Right kidney (tissue), 1 donor: ENCODE measurements at regions not wholly inside any gene's neighbourhood (a gene's known extent, or its start where the extent isn't known, plus 50 kb on each side); places are given as distances from the start of the nearest gene placed in this dataset.

ENCODE experiments used
- DNase-seq: peaks from one replicate; pipeline ENCODE4 v3.0.0-alpha.2; 2016

DNA sequence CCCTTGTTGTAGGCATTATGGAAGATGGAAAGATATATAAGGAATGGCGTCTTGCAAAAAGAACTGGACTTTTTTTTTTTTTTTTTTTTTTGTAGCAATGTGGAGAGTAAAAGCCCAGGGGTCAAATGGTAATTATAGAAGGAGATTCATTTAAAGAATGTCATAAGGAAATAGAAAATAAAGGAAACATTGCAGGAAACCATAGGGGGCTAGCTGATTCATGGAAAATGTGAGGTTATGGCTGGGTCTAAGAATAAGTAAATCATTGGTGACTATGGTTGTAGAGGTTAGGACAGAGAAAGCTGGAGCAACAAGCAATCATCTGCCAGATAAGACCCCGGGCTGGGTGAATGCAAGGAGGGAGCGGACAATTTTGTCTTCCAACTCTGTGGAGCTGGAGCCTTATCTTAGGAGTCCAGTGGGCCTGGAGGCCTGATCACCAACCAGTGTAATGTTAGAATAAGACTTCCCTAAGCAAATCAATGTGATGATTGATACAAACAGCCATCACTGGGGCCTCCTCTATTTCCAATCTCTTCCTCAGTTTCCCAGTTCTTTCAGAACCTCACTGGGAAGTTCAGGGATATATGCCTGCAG is 201.2 kb upstream of the TNP1 start:
- DNase-seq, result no peak

DNA sequence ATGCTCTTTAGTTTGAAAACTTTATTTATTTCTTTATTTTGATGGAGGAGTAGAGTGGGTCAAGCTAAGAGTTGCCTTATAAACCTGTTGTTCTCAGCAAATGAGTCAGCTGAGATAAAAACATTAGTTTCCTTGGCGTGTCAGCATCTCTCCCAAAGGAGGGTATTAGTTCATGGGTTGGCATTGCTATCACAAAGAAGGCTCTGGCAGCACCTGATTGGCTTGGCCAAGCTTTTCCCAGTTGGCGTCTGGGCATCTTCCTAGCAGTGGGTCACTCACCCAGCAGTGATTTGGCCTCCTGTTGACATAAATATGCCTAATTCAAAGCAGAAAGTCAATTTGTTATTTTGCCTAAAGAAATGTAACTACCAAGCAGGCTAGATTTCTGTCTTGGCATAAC is 200.7 kb upstream of the TNP1 start:
- DNase-seq, result no peak

DNA sequence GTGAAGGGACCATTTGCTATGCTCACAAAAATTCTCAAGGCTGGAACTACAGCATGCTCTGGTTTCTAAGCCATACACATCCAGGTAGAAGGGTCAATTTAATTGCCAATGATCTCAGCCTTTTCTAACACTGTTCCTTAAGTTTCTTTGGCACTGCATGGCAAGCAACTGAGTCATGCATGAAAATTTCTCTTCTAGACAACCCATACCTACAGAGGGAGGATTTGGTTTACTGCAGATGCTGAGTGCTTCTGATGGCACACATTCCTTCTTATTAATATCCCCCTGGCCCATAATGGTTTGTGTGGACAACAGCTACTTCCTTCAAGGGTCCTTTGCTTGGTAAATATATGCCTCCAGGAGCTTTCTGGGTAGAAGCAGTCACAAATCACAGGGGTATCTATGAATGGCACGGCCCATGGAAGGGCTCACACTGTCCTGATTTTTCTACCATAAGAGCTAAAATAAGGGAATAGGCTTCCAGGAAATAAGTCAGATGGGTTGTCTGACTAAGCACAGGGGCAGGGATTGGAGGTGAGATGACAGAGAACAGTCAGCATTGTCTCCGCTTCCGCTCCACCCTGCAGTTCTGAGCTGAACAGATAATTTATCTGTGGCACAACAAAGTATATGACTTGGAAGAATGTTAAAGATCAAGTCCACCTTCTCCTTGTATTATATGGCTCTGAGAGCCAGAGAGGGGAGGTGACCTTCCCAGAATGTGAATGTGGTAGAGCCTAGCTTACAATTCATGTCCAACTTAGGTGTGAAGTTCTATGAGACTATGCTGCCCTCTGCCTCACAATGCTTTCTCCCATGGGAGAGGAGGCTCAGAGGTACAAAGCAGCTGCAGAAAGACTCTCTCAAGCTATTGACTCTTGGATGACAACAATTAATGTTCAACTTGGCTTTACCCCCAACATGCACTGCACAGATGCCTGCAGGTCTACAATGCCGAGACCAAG is 199.2 kb upstream of the TNP1 start:
- DNase-seq, result no peak

DNA sequence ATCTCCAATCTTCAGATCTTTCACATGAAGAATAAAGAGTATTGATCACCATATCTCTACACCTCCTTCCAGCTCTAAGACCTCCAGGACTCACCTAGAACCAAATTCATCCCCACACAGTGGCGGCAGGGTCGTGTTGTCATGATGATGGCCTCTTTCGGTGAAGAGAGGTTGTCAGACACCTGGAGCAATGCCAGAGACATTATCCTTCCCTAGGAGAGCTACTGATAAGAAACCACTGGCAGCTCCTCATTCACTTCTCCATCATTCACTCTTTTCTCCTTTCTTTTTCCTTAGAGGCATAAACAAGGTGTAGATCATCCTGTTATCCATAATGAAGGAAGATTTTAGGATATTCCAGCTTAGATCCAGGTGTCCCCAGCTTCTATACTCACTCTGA is 197.9 kb upstream of the TNP1 start:
- no peak for DNase-seq

DNA sequence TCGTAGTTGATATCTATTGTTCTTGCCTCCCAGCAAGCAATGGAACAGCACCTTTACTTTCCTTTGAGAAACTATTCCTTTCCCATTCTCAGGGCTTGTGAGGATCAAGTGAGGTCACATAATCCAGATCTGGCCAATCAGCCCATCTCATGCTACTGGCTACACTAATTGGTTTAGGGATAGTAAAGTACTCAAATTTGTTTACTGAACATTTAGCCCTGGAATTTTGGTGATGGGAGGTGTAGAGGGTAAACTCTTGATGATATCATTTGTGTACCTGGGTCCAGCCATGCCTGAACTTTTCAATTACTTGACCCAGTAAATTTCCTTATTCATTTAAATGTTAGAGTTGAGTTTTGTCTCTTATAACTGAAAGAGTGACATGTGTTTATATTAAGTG is 195.8 kb upstream of the TNP1 start:
- no peak for DNase-seq

DNA sequence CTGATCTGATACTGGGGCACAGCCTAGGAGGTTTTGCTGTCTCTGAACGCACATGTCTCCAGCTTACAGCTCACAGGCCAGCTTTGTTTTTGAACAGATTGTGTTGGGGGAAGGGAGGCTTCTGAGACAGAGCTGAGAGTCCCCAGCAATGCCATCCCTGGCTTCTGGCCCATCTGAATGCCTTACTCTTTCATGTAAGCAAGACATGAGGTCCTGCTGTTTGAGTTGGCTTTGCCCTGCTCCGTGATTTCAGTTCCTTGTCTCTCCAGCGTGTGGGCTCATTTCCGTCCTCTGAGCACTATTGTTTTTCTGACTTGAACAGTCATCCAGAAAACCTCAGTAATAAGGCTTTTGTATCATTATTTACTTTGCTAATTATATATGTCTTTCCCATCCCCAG is 194.9 kb upstream of the TNP1 start:
- no peak for DNase-seq

DNA sequence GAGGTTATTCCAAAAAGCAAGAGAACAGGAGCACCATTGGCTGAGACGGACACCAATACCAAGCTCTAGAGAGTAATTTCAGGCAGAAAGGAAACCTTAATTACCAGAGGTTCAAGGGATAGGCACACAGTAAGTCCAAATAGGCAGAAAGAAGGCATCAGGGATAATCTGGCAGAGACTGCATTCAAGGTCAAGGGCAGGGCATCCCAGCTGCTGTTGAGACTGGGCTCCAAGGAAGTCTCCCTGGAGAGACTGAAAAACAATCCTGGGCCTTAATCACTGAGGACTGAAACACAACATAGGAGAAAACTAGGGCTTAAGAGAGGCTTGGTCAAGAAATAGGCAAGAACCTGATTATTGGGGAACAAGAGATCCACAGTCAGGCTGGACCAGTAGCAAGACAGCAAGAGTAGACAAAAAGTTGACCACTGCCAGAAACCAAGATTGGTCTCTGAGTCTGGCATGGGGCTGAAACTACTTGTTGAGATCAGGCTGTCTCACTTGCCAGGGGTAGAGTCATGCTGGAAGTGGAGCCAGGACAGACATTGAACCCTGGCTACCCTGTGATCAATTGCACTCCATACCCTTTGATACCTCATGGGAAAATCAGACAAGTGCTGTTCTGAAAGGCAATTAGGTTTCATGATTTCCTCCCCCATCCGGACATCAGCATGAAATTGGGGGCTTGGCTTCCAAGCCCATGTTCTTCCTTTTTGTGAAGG is 193.2 kb upstream of the TNP1 start:
- DNase-seq, result no peak

DNA sequence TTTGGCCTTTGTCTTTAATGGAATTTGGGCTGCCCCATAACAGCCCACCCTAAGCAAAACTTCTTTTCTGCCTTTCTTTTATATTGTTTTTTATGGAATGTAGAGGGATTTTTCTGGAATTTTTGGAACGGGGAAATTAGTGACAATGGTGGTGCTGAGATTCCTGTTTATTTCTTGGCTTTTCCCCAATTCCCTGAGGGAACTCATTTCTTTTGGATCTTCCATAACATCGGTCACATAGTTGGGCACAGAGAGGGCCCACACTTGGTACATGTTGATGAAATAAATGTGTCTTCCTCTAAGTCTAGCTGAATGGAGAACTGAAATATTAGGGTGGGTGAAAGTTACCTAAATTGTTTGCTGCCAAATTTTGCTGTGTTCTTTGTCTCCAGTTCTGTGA is 191.6 kb upstream of the TNP1 start:
- no peak for DNase-seq

DNA sequence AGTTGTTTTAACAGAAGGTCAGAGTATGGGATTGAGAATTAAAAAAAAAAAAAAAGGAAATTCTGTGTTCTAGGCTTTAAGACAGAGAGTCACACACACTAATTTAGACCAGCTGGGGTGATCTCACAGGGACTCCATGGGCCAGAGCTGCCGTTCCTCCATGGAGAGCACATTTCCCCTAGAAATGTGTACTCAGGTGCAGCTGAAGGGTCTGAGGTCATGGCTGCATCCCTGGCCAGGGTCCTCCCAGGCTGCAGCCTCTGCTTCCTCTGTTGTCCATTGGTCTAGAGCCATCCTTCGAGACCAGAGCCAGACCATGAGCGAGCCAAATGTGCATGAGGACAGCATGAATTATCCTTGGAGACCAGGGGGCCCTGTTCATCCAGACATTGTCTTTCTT is 190.1 kb upstream of the TNP1 start:
- DNase-seq, result no peak

DNA sequence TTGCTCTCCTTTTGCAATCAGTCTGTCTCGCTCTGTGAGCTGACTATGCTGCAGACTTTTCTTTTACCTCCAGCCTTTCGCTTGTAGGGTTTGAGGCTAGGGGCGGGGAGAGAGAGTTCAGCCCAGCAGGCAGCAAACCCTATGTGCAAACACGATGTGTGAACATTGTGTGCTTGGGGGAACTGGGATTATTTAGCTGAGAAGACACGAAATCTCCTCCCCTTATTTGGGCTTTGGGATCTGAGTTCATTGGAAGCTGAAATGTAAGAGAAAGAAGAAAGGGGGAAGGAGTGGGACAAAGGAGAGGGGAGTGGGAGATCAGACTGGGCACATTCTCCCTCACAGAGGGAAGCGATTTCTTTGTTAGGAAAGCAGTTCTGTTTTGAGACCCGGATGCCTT is 189.6 kb upstream of the TNP1 start:
- DNase-seq, result no peak

DNA sequence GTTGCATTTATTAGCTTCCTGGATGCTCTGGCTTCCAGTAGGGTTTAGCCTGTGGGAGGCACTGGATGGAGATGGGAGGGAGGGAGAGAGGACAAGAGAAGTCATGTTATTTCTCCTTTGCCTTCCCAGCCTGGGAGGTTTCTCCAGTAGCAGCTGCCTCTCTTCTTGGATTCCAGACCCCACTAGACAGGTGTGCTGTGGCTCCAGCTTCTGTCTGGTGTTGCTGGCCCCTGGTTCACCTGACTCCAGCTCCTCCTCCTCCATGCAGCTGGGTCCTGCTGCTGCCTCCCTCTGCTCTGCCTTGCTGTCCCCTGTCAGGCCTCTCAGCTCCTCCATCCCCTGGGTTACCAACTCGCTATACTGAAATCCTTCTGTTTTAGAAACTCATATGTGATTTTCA is 188.9 kb upstream of the TNP1 start:
- DNase-seq, result no peak

DNA sequence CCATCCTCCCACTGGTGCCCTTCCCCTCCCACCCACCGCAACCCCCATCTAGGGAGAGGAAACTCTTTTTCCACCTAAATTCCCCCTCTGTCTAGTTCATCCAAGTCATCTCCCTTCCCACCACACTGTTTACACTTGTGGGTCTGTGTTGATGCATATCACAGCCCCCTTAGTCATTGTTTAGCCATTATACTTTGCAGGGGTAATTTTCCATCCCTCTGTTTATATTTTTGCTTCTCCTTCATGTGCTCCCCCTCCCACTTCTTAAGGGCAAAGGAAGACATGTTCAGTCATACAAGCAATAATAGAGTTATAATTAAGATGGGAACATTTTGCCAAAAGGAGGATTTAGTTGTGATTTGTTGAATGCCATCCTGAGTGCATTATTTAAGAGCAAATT is 187.8 kb upstream of the TNP1 start:
- no peak for DNase-seq

DNA sequence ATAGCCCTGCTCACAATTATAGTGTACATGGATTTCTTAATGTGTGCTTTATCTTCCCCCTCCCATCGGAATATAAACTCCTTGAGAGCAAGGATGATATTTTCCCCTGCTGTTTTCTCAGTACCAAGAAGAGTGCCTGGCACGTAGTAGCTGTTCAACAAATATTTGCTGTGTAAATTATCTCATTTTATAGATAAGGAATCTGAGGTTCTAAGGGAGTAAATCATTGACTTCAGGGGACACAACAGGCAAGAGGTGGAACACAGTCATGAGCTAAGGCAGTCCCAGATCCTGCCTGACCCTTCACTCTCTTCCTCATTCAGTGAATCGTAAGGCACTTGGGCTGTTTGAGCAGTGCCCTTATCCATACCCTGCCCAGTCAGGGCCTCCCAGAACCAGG is 187.3 kb upstream of the TNP1 start:
- no peak for DNase-seq

DNA sequence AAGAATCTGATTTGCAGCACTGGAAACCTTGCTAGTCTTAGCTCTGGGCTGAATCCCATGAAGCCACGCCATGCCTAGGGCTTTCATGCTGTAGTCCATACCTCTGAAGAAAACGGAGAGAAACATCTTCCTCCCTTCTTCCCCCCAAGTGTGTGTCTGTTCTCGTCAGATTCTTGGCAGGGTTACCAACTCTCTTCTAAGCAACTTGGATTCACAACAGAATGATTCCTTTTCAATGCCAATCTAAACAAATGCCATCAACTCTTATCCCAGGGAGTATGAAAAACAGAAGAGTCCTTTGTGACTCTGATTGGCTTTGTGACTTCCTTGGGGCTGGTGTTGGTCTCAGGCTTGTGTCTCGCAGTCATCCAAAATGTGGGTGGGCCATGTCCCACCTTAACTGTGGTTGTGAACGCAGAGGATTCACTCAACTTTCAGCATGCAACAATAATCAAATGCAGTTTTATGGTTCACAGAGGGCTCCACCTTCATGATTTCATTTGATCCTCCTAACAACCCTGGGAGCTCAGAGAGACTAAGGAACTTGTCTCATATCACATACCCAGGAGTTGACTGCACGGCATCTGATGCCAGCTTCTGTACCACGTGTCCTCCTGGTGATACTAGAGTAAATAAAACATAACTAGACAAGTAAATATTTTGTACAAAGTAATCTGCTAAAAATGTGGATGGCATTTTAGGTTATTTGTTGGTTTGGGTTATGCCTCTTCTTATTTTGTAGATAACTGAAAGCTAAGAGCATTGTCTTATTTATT is 186.0 kb upstream of the TNP1 start:
- DNase-seq, result no peak

DNA sequence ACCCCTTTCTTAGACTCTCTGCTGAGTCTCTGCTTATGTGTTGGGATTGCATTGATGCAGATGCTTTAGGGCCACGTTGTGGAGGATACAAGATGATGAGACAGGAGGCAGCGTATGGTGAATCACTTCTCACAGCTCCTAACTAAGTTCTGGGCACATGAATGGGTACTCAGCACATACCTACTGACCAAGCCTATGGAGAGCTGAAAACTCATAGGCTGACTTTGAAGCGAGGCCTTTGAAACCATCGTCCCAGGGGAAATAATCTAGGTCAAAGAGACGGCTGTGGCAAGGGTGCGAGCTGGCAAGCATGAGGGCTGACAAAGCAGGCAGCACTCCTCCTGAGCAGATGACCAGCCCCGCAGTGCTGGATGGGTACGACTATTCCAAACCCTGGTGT is 180.2 kb upstream of the TNP1 start:
- no peak for DNase-seq

DNA sequence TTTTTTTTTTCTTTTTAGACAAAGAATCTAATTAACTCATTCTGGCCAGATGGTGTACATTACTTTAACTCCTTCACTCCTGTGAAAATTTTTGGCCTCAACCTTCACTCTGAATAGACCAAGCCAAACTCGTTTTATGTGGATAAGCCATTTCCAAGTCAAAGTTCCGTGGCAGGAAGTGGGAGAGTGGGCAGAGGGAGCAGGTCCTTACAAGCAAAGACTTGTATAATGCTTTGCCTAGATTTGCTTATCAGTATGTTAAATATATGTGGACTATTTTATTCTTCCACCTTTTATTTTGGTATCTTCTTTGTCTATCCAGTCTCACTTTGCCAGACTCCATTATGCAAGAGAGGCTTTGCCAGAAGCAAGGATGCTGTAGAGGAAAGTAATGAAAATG is 178.1 kb upstream of the TNP1 start:
- DNase-seq, result no peak

DNA sequence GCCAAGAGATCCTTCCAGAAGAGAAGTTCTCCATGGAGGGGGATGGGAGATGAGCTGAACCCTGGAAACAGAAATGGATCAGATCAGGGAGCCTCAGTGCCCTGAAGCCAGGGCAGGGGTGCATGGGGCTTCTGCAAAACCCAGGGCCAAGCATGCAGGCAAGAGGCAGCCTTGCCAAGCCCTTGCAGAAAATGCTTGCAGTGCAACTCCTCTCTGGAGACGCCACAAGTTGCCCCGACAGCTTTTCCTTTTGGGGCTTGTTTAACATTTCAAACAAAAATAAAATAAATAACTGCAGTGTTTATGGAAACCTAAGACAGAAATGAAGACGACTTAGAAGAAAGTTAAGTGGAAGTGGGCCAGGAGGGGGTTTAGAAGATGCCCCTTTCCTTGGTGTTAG is 177.5 kb upstream of the TNP1 start:
- DNase-seq, result no peak

DNA sequence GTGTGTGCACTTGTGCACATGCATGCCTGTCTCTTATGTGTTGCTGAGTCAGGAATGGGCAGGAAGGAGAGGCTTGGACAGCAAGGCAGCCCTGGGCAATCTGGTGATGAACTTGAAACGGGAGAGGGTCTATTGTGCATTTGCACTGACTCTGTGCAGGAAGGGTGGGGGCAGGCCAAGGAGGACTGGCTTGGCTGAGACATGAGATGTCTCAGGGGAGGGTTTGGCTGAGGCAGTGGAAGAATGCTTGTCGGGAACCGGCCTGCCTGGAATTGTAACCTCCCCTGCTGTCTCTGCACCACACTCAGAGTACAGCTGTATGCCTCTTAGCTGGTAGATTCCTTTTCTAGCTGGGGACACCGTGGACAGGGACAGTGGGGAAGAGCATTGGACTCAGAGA is 176.1 kb upstream of the TNP1 start:
- DNase-seq, result no peak

DNA sequence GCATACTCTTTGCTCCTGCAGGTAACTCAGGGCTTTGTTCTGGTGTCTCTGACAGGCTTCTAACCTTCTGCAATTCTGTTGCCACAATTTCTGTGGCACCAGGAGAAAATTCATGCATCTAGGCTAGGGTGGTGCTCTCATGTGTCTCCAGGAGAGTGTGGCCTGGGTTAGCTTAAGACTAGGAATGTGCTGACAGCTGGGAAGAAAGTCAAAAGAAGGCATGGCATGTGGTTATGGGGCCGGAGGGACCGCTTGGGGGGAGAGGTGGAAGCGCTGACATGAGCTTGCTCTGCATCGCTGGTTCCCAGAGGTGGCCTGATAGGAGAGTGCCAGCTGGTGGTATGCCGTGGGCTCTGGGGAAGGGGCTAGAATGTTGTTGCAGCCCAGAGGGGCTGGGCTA is 173.3 kb upstream of the TNP1 start:
- no peak for DNase-seq

DNA sequence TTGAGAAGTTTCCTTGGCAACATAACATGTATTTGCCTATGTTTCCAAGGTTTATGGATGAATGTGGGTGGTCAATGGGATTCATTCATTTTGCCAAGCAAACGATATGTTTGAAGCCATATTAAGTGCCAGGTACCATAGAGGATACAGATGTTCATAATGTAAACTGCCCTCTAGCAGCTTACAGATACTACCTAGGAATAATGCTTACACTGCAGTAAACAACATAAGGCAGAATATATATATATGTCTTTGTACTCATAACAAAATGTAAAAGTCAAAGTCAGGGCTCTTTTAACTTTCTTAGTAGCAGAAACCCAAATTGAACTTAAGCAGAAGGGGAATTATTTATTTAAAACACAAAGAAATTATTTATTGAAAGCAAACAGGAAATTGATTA is 171.6 kb upstream of the TNP1 start:
- no peak for DNase-seq

DNA sequence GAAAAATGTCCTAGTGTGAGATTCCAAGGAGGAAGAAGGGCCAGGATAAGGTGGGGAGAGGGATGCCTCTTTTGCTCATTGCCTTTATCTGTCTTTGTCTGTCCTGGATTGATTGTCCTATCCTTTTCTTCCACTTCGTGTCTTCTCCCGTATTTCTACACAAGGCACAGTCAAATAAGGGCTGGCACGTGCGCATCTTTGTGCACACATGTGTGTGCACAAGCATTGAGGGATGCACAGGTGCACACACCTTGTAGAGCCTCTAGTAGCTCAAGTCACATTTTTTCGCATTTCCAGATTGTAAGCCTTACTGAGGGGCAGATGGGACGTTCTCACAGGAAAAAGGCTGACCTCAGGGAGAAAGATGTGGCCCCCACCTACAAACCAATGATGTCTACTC is 170.2 kb upstream of the TNP1 start:
- DNase-seq, result no peak

DNA sequence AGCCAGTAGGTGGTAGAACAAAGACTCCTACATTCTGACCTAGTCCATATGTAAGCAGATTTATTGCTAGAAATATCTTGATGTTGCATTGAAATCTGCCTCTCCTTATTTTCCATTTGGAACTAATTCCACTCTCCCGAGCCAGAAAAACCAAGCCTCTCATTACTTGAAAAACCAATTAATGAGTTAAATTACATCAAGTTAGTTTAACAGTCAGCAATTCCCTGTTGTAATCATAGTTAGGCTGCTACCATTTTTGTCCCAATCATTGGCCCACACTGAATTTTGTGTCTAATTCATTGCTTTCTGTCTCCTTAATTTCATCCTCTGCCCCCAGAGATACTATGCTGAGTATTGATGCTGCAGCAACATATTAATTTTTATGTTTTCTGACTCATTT is 168.3 kb upstream of the TNP1 start:
- DNase-seq, result no peak

DNA sequence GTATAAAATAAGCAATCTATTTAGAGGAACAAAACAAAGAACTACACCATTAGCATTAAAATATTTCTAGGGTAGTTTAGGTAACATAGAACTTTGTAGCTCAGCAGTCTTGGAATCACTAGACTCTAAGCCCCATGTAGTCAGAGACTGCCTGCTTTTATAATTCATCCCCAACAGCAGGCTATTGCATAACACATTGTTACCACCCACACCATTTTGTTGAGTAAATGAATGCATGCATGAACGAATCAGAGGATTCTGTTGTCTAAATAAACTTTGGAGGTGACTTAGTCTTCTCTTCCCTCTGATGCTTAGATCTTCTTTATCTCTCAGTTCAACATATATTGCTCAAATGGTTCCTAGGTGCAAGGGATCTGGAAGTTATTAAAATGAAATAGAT is 167.6 kb upstream of the TNP1 start:
- no peak for DNase-seq
